ENCODE measurements at regions not wholly inside any gene's neighbourhood (a gene's known extent, or its start where the extent isn't known, plus 50 kb on each side); places are given as distances from the start of the nearest gene placed in this dataset.

- TF ChIP-seq CTCF (IDR thresholded peaks at IDR 0.05; ENCODE audit: low read depth, low read length) (no peak), POLR2A (IDR thresholded peaks at IDR 0.05; ENCODE audit: extremely low read depth, insufficient read length) (no peak), MAX (IDR thresholded peaks at IDR 0.05; ENCODE audit: low read depth, low read length) (no peak)
Measured at GRCh38 chr15:60072826-60073465, 68.8 kb downstream of the FOXB1 start.
